ENCODE measurements at regions not wholly inside any gene's neighbourhood (a gene's known extent, or its start where the extent isn't known, plus 50 kb on each side); places are given as distances from the start of the nearest gene placed in this dataset.

GRCh38 chr5:159638954-159639559, 277.2 kb upstream of the ADRA1B start:
- H3K4me3 ChIP-seq (ENCODE audit: low read depth, low read length): no peak overlapping the region

GRCh38 chr5:159639590-159639989, 276.7 kb upstream of the ADRA1B start:
- no peak overlapping the region for H3K4me3 ChIP-seq (ENCODE audit: low read depth, low read length)

GRCh38 chr5:159640446-159640845, 275.8 kb upstream of the ADRA1B start:
- H3K4me3 ChIP-seq (ENCODE audit: low read depth, low read length): no peak overlapping the region

- no peak overlapping the region for H3K4me3 ChIP-seq (ENCODE audit: low read depth, low read length)
Observed at GRCh38 chr5:159640921-159641320, 275.4 kb upstream of the ADRA1B start.

- no peak overlapping the region for H3K4me3 ChIP-seq (ENCODE audit: low read depth, low read length)
Observed at GRCh38 chr5:159641371-159642039, 274.8 kb upstream of the ADRA1B start.

GRCh38 chr5:159642379-159642778, 273.9 kb upstream of the ADRA1B start:
- no peak overlapping the region for H3K4me3 ChIP-seq (ENCODE audit: low read depth, low read length)

GRCh38 chr5:159644053-159644452, 272.2 kb upstream of the ADRA1B start:
- no peak overlapping the region for H3K4me3 ChIP-seq (ENCODE audit: low read depth, low read length)

- H3K4me3 ChIP-seq (ENCODE audit: low read depth, low read length): no peak overlapping the region
Observed at GRCh38 chr5:159645179-159645846, 271.0 kb upstream of the ADRA1B start.

GRCh38 chr5:159650803-159651202, 265.5 kb upstream of the ADRA1B start:
- H3K4me3 ChIP-seq (ENCODE audit: low read depth, low read length): no peak overlapping the region

- H3K4me3 ChIP-seq (ENCODE audit: low read depth, low read length): no peak overlapping the region
Observed at GRCh38 chr5:159655757-159656409, 260.4 kb upstream of the ADRA1B start.

GRCh38 chr5:159657298-159657697, 259.0 kb upstream of the ADRA1B start:
- H3K4me3 ChIP-seq (ENCODE audit: low read depth, low read length): no peak overlapping the region

- H3K4me3 ChIP-seq (ENCODE audit: low read depth, low read length): no peak overlapping the region
Observed at GRCh38 chr5:159657771-159658170, 258.5 kb upstream of the ADRA1B start.

- H3K4me3 ChIP-seq (ENCODE audit: low read depth, low read length): no peak overlapping the region
Observed at GRCh38 chr5:159658266-159658925, 257.9 kb upstream of the ADRA1B start.

GRCh38 chr5:159660401-159660800, 255.9 kb upstream of the ADRA1B start:
- H3K4me3 ChIP-seq (ENCODE audit: low read depth, low read length): no peak overlapping the region

- H3K4me3 ChIP-seq (ENCODE audit: low read depth, low read length): no peak overlapping the region
Observed at GRCh38 chr5:159663986-159664385, 252.3 kb upstream of the ADRA1B start.

GRCh38 chr5:159667286-159667685, 249.0 kb upstream of the ADRA1B start:
- H3K4me3 ChIP-seq (ENCODE audit: low read depth, low read length): no peak overlapping the region

GRCh38 chr5:159668556-159668955, 247.7 kb upstream of the ADRA1B start:
- H3K4me3 ChIP-seq (ENCODE audit: low read depth, low read length): no peak overlapping the region

- H3K4me3 ChIP-seq (ENCODE audit: low read depth, low read length): no peak overlapping the region
Observed at GRCh38 chr5:159669559-159669958, 246.7 kb upstream of the ADRA1B start.

GRCh38 chr5:159671886-159672285, 244.4 kb upstream of the ADRA1B start:
- H3K4me3 ChIP-seq (ENCODE audit: low read depth, low read length): no peak overlapping the region

- H3K4me3 ChIP-seq (ENCODE audit: low read depth, low read length): no peak overlapping the region
Observed at GRCh38 chr5:159673538-159673937, 242.7 kb upstream of the ADRA1B start.

GRCh38 chr5:159678657-159679392, 237.5 kb upstream of the ADRA1B start:
- H3K4me3 ChIP-seq (ENCODE audit: low read depth, low read length): no peak overlapping the region
